ENCODE measurements at regions not wholly inside any gene's neighbourhood (a gene's known extent, or its start where the extent isn't known, plus 50 kb on each side); places are given as distances from the start of the nearest gene placed in this dataset.

GRCh38 chr5:115054387-115054951 lies 115.2 kb downstream of the TRIM36 start:
- TF ChIP-seq, protein P1, sequence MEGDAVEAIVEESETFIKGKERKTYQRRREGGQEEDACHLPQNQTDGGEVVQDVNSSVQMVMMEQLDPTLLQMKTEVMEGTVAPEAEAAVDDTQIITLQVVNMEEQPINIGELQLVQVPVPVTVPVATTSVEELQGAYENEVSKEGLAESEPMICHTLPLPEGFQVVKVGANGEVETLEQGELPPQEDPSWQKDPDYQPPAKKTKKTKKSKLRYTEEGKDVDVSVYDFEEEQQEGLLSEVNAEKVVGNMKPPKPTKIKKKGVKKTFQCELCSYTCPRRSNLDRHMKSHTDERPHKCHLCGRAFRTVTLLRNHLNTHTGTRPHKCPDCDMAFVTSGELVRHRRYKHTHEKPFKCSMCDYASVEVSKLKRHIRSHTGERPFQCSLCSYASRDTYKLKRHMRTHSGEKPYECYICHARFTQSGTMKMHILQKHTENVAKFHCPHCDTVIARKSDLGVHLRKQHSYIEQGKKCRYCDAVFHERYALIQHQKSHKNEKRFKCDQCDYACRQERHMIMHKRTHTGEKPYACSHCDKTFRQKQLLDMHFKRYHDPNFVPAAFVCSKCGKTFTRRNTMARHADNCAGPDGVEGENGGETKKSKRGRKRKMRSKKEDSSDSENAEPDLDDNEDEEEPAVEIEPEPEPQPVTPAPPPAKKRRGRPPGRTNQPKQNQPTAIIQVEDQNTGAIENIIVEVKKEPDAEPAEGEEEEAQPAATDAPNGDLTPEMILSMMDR (conservative IDR thresholded peaks at IDR 0.05 in 1 of 2, IDR thresholded peaks at IDR 0.05 in 1 of 2; ENCODE audit: extremely low read depth in 1 of 2, insufficient read depth in 1 of 2, low read depth in 1 of 2, low read length in 2 of 2): no peak
- TF ChIP-seq EZH2 (IDR thresholded peaks at IDR 0.05; ENCODE audit: borderline replicate concordance, low read length): no peak
